HG03378 (cell line): ENCODE measurements at regions not wholly inside any gene's neighbourhood (a gene's known extent, or its start where the extent isn't known, plus 50 kb on each side); places are given as distances from the start of the nearest gene placed in this dataset.
"Not testable (repeated sequence)": the region's sequence is repeated elsewhere in the genome, so short reads cannot be mapped to it uniquely, and the experiment has no call there.

Experiments used
- ATAC-seq: cut with Tn5 transposase; IDR thresholded peaks from one replicate; pipeline ENCODE4 v1.9.1; 2021; ENCODE audit warnings: mild to moderate bottlenecking, moderate library complexity; ENCODE audit not compliant: unreplicated experiment

GRCh38 chr4:111020961-111021360, 398.1 kb upstream of the PITX2 start:
- ATAC-seq: no peak

GRCh38 chr4:111022758-111023157, 399.9 kb upstream of the PITX2 start:
- no peak for ATAC-seq

DNA sequence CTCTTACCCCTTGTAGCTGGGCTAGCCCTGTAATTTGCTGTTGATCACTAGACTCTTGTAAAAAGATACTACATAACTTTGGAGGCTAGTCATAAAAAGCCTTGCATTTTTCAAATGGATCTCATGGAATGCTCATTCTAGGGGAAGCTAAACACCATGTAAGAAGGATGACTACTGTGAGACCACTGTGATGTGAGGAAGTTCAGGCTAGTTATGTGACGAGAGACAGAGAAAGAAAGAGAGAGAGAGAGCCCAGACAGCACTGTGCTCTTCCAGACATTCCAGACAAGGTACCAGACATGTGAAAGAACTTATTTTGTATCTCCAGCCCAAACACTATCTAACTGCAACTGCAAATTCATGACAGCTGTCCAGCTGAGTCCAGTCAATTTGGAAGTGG, 404.6 kb upstream of the PITX2 start:
- no peak for ATAC-seq

GRCh38 chr4:111028795-111029194, 405.9 kb upstream of the PITX2 start:
- ATAC-seq: no peak

- ATAC-seq: no peak
Measured at GRCh38 chr4:111031001-111031579, 408.2 kb upstream of the PITX2 start.

DNA sequence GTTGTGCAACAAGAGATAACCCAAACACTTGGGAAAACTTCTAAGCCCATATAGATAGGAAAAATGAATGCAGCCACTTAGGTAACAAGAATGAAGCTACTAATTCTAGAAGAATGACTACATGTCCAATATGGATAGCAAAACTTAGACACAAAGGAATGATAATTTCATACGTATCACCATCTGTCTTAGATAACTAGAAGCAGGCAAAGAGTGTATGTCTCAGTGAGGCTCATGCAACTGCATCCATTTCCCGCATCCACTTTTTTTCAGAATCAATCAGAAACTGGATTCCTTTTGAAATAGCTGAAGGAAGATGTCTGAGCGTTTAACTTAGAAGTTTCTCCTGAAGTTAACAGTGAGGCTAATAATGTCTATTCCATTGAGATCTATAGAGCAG, 408.7 kb upstream of the PITX2 start:
- ATAC-seq: no peak

- ATAC-seq: no peak
Measured at GRCh38 chr4:111037591-111038360, 414.9 kb upstream of the PITX2 start.

DNA sequence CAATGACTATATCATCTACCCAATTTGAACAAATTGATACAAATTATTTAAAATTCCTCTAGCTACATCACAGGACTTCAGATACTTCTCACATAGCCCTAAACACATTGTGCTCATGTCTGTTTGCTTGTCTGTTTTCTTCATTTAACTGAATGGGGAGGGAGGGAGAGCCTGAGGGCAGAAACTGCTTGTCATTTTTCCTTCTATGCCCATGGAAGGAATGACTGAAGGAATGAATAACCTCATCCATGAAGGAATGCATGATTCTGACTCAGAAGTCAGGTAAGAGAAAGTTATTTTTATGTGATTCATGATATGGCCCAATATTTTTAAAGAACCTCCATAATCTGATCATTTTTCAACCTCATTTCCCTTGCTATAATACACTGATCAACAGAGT, 418.0 kb upstream of the PITX2 start:
- no peak for ATAC-seq

DNA sequence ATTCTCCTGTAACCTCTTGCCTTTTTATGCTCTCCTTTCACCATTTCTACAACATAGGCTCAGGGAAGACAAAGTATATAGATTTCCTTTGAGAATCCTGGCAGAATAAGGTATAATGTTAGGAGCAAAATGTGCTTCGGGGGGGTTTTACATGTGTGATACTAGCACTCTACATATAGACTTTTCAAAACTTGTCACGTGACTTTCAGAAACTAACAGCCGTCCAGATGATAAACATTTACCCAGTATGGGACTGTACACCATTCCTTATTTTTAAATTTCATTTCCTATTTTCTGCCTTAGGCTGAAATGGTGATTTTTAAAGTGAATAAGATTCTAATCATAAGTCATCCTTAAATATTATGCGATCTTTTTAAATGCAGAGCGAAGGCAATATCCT, 420.4 kb upstream of the PITX2 start:
- ATAC-seq: no peak

DNA sequence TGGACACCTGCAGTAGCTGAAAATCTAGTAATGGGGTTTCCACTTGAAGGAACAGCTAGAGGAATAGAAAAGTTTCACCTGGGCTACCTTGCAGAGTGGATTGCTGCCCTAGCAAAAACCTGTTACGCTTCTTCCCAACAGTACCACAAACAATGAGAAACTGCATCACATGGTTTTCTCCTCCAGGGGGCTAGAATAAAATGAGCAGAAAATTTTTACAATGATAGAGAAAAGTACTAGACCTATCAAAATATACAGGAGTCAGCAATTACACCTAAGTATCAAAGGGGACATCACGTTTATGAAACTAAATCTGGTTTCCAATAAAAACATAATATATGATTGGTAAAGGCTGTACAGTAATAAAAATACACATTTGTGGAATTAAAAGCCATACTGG, 423.1 kb upstream of the PITX2 start:
- ATAC-seq: no peak

GRCh38 chr4:111046811-111047210, 423.9 kb upstream of the PITX2 start:
- ATAC-seq: peak; percentile 69

DNA sequence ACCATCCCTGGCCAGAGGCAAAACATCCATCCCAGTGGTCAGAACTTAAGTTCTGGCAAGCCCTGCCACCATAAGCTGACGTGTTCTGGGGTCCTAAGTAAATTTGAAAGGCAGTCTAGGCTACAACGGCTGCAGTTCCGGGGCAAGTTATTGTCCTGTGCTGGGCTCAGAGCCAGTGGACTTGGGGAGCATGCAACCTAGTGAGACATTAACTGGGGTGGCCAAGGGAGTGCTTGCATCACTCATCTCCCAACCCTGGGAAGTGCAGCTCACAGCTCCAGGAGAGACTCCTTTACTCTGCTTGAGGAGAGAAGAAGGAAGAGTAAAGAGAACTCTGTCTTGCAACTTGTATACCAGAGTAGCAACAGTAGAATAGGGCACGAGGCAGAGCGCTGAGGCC, 425.4 kb upstream of the PITX2 start:
- no peak for ATAC-seq

DNA sequence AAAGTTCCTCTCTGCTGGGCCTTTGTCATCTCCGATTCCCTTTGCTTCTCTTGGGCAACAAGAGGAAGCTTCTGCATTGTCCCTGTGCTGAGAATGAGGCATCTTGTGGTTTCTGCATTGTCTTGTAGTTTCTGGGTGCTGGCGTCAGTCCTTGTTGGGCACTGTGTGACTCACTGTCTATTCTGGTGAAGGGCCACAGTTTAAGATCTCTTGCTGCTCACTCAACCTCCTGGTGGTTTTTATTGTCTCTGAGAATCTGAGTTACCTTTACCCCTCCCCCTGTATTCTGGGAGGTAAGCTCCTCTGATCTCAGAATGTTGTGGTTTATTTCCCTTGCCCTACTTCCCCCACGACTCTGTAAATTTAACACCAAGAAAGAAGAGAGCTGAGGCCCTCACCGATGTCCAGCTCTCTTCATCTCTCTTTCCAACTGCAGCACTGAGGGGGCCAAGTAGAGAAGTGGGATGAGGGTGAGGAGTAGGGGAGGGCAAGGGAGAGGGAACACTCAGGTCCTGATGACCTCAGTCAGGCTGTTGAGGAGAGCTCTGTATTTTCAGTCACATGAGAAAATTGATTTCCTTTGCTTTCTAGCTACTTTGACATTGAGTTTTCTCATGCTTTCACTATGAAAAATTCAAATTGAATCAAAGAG, 441.6 kb upstream of the PITX2 start:
- ATAC-seq: no peak

DNA sequence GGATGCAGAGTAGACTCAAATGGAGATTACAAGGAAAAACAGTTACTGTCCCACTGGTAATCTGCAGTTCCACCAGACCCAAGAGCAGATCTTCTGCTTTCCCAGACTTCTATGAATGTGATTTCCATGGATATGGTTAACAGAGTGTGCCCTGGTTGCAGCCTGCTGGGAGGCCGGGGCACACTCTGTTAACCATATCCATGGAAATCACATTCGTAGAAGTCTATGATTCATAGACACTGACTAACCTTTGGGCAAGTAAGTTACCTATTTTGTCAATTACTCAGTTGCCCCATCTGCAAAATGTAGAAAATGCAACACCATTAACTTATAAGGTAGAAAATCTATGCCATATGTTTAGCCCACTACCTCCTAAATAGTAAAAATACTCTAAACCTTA, 443.1 kb upstream of the PITX2 start:
- ATAC-seq: no peak

DNA sequence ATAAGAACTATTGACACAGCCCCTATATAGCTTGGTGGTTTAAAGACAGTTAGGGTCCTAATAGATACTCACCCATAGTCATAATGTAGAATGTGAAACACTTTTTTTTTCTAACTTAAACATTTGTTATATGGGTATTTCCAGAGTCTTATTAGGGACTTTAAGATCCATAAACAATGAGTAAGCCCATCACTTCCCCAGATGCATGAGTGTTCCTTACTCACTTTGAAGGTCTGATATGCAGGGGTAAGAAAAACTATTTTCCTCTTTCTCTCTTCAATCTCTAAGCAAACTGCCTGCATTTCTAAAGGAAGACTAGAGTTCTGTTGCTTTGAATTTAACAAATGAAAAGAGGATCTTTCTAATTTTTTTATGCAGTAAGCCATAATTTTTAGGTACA, 443.6 kb upstream of the PITX2 start:
- ATAC-seq: no peak

- no peak for ATAC-seq
Measured at GRCh38 chr4:111066887-111067286, 444.0 kb upstream of the PITX2 start.

- no peak for ATAC-seq
Measured at GRCh38 chr4:111068883-111069282, 446.0 kb upstream of the PITX2 start.

- ATAC-seq: no peak
Measured at GRCh38 chr4:111070390-111070789, 447.5 kb upstream of the PITX2 start.

GRCh38 chr4:111074523-111075114, 451.7 kb upstream of the PITX2 start:
- ATAC-seq: no peak

- ATAC-seq: not testable (repeated sequence)
Measured at GRCh38 chr4:111076299-111076698, 453.4 kb upstream of the PITX2 start.

DNA sequence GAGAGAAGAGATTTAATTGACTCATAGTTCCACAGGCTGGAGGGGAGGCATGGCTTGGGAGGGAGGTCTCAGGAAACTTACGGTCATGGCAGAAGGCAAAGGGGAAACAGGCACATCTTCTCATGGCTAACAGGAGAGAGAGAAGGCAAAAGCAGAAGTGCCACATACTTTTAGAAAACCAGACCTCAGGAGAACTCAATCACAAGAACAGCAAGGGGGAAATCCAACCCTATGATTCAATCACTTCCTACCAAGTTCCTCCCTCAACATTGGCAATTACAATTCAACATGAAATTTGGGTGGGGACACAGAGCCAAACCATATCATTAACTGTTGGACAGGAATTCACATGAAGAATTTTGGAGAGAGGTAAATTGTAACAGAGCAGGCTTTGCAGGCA, 485.3 kb upstream of the PITX2 start:
- no peak for ATAC-seq

DNA sequence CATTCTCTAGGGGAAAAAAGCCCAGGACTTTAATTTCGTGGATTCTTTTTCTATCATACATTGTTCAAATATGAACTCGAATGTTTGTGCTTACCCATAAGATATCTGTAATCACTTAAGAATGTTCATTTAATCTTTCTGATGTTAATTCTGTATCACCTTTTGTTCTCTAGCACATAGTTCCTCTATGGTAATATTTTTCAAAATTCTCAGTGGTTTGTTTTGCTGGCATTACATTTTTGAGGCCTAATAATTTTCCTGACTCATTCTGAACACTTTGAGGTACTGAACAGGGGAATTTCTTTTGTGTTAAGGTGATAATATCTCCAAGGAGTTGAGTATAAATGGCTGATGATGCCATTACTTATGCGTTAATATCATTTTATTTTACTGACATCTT, 490.7 kb upstream of the PITX2 start:
- no peak for ATAC-seq
